HG03045 (cell line): ENCODE measurements at regions not wholly inside any gene's neighbourhood (a gene's known extent, or its start where the extent isn't known, plus 50 kb on each side); places are given as distances from the start of the nearest gene placed in this dataset.
"Not testable (repeated sequence)": the region's sequence is repeated elsewhere in the genome, so short reads cannot be mapped to it uniquely, and the experiment has no call there.

ENCODE experiments used
- ATAC-seq: cut with Tn5 transposase; IDR thresholded peaks from one replicate; pipeline ENCODE4 v1.9.1; 2021; ENCODE audit warnings: mild to moderate bottlenecking, moderate library complexity; ENCODE audit not compliant: unreplicated experiment

GRCh38 chr13:74555651-74556420 lies 421.6 kb upstream of the KLF12 start:
- no peak for ATAC-seq

- ATAC-seq: no peak
These were observed 421.0 kb upstream of the KLF12 start for GRCh38 chr13:74555276-74555625.

DNA sequence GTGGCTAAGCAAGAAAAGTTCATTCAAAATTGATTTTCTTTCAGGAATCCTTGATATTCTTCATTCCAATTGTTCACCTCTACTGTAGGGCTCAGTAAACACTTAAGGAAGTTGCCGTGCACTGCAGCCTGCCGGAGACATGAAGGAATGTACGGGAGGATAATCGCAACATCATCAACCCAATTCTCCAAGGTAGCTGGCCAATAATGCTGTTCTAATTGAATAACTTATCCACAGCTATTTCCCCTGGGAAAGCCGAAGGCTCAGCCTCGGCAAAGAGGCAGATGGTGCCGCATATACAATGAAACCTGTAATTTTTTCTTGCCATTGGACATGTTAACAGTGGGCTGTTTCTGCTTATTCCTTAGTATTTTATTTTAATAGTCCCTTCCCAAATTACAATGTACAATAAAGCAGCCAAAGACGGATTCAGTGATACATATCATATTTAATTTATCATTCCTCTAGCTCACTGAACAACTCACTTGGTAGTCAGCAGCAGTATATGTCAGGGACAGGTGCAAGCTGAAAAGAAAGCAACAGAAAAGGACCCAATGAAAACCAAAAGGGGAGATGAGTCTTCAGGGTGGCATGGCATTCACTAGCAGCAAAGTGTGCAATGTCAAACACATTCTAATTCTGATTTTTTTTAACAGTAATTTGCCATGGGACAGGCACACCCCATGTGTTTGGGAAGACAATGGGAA lies 420.5 kb upstream of the KLF12 start:
- no peak for ATAC-seq

DNA sequence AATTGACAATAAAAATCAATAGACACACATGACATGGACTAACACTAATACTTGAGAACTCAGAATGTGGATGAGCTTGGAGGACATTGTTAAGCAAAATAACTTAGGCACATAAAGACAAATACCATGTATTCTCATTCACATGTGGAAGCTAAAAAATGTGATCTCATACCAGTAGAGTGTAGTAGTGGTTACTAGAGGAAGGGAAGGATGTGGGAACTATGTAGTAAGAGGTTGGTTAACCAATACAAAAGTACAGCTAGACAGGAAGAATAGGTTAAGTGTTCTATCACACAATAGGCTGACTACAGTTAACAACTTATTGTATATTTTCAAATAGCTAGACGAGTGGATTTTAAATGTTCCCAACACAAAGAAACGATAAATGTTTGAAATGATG lies 415.8 kb upstream of the KLF12 start:
- no peak for ATAC-seq

- not testable (repeated sequence) for ATAC-seq
These were observed 402.4 kb upstream of the KLF12 start for GRCh38 chr13:74536649-74537048.

DNA sequence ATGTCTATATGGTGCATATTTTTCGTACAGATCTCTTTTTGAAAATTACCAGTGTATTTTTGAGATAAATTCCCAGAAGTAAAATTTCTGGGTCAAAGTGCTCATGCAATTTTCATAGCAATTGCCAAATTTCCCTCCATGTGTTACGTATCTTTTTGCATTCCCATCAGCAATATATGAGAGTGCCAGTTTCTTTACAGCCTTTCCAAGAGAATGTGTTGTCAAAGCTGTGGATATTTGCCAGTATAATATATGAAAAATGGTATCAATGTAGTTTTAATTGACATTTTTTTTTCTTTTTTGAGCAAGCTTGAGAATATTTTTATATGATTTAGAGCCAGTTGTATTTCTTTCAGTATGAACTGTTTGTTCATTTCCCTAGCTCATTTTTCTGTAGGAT lies 399.0 kb upstream of the KLF12 start:
- no peak for ATAC-seq

GRCh38 chr13:74530011-74530410 lies 395.8 kb upstream of the KLF12 start:
- no peak for ATAC-seq

DNA sequence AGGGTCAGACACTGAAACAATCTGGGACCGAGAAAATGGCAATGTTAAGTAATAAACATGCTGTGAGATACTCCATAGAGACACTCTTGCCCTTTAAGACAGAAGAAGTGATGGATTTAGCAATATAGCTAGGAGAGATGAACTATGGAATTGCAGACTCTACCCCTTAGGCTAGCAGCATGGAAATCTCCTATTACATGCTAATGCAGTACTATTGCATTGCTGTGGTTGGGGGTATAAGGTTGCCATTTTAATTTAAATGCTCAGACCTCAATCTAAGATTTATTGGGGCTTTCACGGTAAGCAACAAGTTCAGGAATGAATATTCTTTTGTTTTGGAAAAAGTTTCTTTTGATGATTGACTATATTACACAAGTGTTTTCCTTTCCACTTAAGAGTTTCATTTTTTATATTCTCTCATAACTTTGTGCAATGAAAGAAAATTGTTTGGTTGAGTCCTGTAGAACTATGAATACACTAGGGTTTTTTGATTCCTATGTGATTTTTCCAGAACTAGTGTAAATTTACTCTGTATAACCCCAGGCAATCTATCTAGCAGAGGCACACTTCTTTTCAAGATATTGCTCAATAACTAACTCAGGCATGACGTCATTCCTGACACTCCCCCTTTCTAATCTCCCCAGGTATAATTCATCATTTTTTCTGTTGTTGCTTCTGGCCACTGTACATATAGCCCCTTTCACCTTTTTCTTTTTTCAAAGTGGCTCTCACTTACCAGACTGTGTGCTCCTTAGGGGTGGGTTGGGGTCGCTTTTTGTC lies 394.7 kb upstream of the KLF12 start:
- no peak for ATAC-seq

GRCh38 chr13:74523057-74523456 lies 388.9 kb upstream of the KLF12 start:
- no peak for ATAC-seq

DNA sequence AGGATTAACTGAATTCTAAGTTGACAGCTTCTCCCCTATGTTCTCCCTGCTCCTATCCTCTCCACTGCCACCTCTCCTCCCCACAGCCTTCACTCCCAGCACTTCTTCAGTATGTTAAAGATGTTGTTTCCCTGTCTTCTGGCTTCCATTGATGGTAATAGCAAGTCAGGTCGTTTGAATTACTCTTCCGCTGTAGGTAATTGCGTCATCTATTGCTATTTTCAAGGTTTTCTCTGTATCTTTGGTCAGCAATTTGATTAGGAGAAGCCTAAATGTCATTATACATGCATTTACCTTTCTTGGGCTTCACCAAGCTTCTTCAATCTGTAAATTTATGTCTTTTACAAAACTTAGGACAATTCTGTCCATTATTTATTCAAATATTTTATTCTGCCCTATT lies 377.3 kb upstream of the KLF12 start:
- no peak for ATAC-seq

DNA sequence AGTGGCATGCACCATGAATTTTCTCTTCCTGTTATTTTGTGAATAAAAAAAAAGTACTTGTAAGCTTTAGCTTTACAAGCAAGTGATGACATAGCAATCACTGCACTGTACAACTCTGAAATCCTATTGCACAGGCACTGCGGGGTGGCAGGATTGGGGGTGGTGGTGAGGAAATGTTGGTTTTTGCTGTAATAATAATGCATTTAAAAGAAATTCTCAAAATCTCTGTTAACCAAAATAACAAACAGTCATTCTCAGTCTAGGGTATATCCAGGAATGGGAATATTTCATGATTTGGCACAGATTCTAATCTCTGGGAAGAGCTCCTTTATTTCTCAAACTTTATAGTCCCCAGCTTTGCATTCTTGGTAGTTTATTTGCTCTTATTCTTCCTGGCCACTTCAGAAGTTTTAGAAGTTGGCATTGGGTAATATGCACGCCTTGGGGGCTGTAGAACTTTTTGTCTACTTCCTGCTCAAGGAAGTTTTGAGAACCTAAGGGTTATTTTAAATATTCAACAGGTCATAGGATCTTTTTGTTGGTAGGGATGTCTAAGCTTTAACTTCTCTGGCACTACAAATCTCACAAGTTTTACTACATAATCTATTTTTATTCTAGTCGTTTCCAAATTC lies 353.0 kb upstream of the KLF12 start:
- ATAC-seq: no peak

GRCh38 chr13:74485757-74486156 lies 351.6 kb upstream of the KLF12 start:
- no peak for ATAC-seq

DNA sequence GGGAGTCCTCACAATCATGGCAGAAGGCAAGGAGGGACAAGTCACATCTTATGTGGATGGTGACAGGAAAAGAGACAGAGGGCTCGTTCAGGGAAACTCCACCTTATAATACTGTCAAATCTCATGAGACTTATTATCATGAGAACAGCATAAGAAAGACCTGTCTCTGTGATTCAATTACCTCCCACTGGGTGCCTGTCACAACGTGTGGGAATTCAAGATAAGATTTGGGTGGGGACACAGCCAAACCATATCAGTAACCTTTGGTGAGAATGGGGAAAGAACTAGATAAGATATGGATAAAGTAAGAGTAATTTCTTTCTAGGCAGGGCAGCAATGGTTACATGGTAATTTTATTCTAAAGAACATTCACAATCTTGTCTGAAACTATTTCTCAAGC lies 344.9 kb upstream of the KLF12 start:
- no peak for ATAC-seq

GRCh38 chr13:74476788-74477187 lies 342.6 kb upstream of the KLF12 start:
- ATAC-seq: no peak

- no peak for ATAC-seq
These were observed 342.2 kb upstream of the KLF12 start for GRCh38 chr13:74476365-74476764.

DNA sequence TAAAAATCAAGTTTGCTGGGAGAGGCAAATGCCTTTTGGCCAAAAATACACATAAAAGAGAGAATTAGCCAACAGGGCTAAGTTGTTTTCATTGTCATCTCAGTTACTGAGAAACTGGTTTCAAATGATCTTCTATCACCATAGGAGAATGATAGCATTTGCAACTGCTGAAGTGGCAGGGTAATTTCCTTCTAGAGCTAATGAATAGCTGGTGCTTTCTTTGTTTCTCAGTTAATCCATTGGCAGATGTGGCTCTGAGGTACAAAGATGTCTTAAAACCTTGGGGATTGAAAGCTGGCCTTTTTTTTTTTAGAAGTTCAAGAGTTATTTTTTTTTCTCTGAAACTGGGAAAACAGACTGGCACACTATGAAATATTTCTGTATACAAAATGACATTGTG lies 332.7 kb upstream of the KLF12 start:
- ATAC-seq: no peak

DNA sequence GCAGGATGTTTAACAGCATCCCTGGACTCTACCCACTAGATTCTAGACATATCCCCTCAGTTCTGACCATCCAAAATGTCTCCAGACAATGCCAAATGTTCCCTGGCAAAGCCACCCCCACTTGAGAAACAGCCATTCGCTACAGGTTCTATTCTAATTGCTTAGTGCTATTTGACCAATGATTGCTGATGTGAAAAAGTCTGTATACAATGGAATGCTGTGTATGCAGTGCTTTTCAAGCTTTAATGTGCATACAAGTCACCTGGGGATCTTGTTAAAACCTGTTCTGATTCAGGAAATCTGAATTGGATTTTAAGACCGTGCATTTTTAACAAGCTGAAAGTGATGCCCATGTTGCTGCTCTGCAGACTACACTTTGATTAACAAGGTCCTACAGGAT lies 331.8 kb upstream of the KLF12 start:
- no peak for ATAC-seq

- ATAC-seq: no peak
These were observed 331.1 kb upstream of the KLF12 start for GRCh38 chr13:74465271-74465670.

GRCh38 chr13:74464670-74465069 lies 330.5 kb upstream of the KLF12 start:
- ATAC-seq: no peak

- ATAC-seq: no peak
These were observed 326.8 kb upstream of the KLF12 start for GRCh38 chr13:74461011-74461410.

DNA sequence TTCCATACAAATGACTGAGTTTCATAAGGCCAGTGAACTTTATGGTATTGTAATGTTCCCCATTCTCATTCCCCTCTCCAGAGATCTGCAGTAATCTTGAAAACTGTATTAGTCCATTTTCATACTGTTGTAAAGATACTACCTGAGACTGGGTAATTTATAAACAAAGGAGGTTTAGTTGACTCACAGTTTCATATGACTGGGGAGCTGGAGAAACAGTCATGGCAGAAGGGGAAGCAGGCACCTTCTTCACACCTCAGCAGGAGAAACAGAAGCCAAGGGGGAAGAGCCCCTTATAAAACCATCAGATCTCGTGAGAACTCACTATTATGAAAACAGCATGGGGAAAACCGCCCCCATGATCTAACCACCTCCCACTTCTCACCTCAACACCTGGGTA lies 318.7 kb upstream of the KLF12 start:
- no peak for ATAC-seq
